Tibial artery (tissue), 4 donors: ENCODE measurements at regions not wholly inside any gene's neighbourhood (a gene's known extent, or its start where the extent isn't known, plus 50 kb on each side); places are given as distances from the start of the nearest gene placed in this dataset.
"Not testable (repeated sequence)": the region's sequence is repeated elsewhere in the genome, so short reads cannot be mapped to it uniquely, and the experiment has no call there.

Source experiments
- DNase-seq, 2 donors: peaks; one replicate each; pipeline ENCODE4 v3.0.0-alpha.2; 2019
- H3K27ac ChIP-seq, 2 donors: fragments of 200-600 bp; sonication (generic) in 1 of 2; 1 replicate in 1 of 2; 2 replicates in 1 of 2; pipeline ENCODE4 v1.5.1; 2018 to 2019; ENCODE audit warnings: mild to moderate bottlenecking in 1 of 2
- H3K27me3 ChIP-seq, 2 donors: fragments of 200-600 bp; sonication (generic) in 1 of 2; one replicate each; pipeline versions ENCODE4 v1.5.1 to v1.6.0; 2016 to 2019
- H3K36me3 ChIP-seq, 3 donors: fragments of 200-600 bp; sonication (generic) in 2 of 3; one replicate each; pipeline ENCODE4 v1.5.1; 2016 to 2019; ENCODE audit warnings: mild to moderate bottlenecking in 2 of 3
- H3K4me1 ChIP-seq, 4 donors: fragments of 200-600 bp; sonication (generic) in 2 of 4; 1 replicate in 3 of 4; 2 replicates in 1 of 4; pipeline ENCODE4 v1.5.1; 2016 to 2019
- H3K4me3 ChIP-seq, 2 donors: fragments of 200-600 bp; sonication (generic) in 1 of 2; 1 replicate in 1 of 2; 2 replicates in 1 of 2; pipeline ENCODE4 v1.5.1; 2018 to 2019; ENCODE audit warnings: mild to moderate bottlenecking in 2 of 2
- H3K9me3 ChIP-seq, 3 donors: fragments of 200-600 bp; sonication (generic) in 1 of 3; one replicate each; pipeline ENCODE4 v1.5.1; 2016 to 2019
- intact Hi-C: fragments of 100-400 bp; cut with DNase I; formaldehyde crosslinking; loops from one replicate; pipeline ENCODE4 v1.15.0; 2023; ENCODE audit warnings: low total_unique reads
- TF ChIP-seq, protein P1 (sequence below), 2 experiments: fragments of 200-600 bp in 1 of 2; fragments of 450-650 bp in 1 of 2; IDR thresholded peaks; one replicate each; pipeline ENCODE4 v1.5.1; 2017 to 2019; ENCODE audit warnings: antibody characterized with exemption in 2 of 2, mild to moderate bottlenecking in 1 of 2, moderate library complexity in 1 of 2

DNA sequence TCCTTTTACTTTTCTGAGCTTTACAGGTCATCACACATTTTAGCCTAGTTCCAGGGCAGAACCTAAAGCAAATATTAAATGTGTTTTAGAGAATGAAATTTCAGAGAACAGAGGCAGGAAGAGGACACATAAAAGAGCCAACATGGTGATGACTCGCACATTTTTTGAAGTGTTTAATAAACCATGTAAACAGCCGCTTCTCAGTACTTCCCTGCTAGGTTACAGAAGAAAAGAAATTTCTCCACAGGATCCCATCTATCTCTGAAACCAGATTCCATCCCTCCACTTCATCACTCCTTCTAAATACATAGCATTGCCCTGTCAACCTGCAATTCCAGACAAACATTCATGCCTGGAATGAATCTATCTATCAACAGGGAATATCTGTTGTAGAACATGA is 949.5 kb upstream of the PCDH7 start:
- Histone ChIP-seq H3K4me3 (no peak overlapping the region), H3K36me3 (no peaks in the 10 kb centered on the region), H3K27ac (no peak overlapping the region), H3K9me3 (no peaks in the 10 kb centered on the region), H3K4me1 (no peaks in the 10 kb centered on the region), H3K27me3 (no peaks in the 10 kb centered on the region)
- intact Hi-C loops, result no loop called here
- TF ChIP-seq, protein P1, sequence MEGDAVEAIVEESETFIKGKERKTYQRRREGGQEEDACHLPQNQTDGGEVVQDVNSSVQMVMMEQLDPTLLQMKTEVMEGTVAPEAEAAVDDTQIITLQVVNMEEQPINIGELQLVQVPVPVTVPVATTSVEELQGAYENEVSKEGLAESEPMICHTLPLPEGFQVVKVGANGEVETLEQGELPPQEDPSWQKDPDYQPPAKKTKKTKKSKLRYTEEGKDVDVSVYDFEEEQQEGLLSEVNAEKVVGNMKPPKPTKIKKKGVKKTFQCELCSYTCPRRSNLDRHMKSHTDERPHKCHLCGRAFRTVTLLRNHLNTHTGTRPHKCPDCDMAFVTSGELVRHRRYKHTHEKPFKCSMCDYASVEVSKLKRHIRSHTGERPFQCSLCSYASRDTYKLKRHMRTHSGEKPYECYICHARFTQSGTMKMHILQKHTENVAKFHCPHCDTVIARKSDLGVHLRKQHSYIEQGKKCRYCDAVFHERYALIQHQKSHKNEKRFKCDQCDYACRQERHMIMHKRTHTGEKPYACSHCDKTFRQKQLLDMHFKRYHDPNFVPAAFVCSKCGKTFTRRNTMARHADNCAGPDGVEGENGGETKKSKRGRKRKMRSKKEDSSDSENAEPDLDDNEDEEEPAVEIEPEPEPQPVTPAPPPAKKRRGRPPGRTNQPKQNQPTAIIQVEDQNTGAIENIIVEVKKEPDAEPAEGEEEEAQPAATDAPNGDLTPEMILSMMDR (IDR thresholded peaks at IDR 0.05), result no peak
- no peak for DNase-seq

DNA sequence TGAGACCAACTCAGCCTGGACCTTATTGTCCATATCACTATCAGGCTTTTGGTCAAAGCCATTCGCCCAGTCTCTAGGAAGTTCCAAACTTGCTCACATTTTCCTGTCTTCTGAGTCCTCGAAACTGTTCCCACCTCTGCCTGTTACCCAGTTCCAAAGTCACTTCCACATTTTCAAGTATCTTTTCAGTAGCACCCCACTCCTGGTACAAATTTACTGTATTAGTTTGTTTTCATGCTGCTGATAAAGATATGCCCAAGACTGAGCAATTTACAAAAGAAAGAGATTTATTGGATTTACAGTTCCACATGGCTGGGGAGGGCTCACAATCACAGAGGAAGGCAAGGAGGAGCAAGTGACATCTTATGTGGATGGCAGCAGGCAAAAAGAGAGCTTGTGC is 932.0 kb upstream of the PCDH7 start:
- intact Hi-C loops, DNase-seq, H3K27me3 ChIP-seq: not testable (repeated sequence)

DNA sequence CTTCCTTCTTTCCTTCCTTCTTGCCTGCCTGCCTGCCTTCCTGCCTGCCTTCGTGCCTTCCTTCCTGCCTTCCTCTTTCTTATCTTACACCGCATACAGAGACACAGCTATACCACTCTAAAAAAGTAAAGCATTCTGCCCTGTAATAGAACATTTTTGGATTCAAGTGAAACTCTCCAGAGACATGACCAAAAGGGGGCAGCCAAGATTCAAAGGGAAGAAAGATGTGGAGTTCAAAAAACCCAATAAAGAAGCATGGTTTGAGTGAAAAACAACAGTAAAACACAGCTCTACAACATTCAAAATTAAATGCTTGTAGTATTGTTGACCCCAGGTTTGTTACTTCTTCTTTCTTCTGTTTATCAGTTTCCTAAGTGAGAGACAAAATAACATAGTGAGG is 914.9 kb upstream of the PCDH7 start:
- H3K27ac ChIP-seq, result no peak overlapping the region
- TF ChIP-seq, protein P1 (IDR thresholded peaks at IDR 0.05), result no peak
- no peak for DNase-seq

More for the DNA sequence above, 932.0 kb upstream of the PCDH7 start:
- H3K36me3 ChIP-seq, H3K9me3 ChIP-seq, H3K4me3 ChIP-seq, H3K4me1 ChIP-seq, H3K27ac ChIP-seq: not testable (repeated sequence)

DNA sequence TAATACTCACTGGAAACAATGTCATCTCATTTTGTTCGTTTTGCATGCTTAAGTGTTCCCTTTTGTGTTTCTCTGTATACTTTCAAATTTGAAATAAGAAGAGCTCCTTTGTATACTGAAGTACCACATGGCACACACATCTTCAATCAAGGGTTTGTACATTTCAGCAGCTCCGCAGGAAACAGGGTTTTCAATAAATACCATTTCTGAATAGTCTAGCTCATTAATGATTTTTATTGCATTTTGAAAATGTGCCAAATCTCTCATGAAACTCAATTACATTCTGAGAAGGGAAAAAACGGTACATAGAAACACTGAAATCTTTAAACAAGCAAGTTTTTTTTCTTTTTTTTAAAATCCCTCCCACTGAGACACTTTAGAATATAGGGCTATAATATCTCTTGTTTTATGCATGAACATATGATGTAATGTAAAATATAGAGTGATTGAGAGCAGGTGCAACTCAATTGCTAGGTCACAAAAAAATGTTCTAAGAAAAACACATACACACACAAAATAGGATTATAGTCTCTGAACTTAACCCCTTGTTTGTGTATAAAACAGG is 914.2 kb upstream of the PCDH7 start:
- Histone ChIP-seq H3K9me3 (peaks cover 0 to 4% (median 0%) of the 10 kb centered on the region in 3 donors), H3K27me3 (no peaks in the 10 kb centered on the region), H3K36me3 (no peaks in the 10 kb centered on the region), H3K27ac (no peak overlapping the region), H3K4me3 (no peak overlapping the region), H3K4me1 (no peaks in the 10 kb centered on the region)
- DNase-seq, result no peak
- intact Hi-C loops, result no loop called here
- TF ChIP-seq, protein P1 (IDR thresholded peaks at IDR 0.05), result no peak

More for the DNA sequence above, 914.9 kb upstream of the PCDH7 start:
- intact Hi-C loops, result no loop called here
- H3K36me3 ChIP-seq, result no peaks in the 10 kb centered on the region
- H3K27me3 ChIP-seq, result no peaks in the 10 kb centered on the region
- H3K9me3 ChIP-seq, result peaks cover 0 to 4% (median 0%) of the 10 kb centered on the region in 3 donors
- H3K4me3 ChIP-seq, result no peak overlapping the region
- no peaks in the 10 kb centered on the region for H3K4me1 ChIP-seq

DNA sequence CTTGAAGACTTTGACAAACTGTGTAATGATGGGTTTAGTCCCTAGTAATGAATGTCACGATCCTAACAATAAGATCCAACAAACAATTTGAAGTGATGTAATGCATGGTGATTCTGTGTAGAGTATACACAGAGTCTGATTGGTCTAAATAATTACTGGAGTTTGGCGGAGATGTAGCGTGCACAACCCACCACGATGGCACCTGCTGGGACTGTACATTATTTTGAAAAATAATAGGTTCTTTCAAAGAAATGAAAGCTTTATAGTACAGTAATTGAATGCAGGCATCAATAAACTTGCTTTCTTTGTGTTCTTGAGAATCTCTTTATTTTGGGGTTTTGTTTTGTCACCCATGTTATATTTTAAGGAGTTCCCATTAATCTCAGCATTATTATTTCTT is 902.2 kb upstream of the PCDH7 start:
- no peaks in the 10 kb centered on the region for H3K4me1 ChIP-seq
- no peaks in the 10 kb centered on the region for H3K36me3 ChIP-seq
- H3K4me3 ChIP-seq, result no peak overlapping the region
- no peaks in the 10 kb centered on the region for H3K27me3 ChIP-seq
- no peak for DNase-seq
- intact Hi-C loops, result no loop called here
- no peaks in the 10 kb centered on the region for H3K9me3 ChIP-seq
- H3K27ac ChIP-seq, result no peak overlapping the region
- TF ChIP-seq, protein P1 (IDR thresholded peaks at IDR 0.05), result no peak

DNA sequence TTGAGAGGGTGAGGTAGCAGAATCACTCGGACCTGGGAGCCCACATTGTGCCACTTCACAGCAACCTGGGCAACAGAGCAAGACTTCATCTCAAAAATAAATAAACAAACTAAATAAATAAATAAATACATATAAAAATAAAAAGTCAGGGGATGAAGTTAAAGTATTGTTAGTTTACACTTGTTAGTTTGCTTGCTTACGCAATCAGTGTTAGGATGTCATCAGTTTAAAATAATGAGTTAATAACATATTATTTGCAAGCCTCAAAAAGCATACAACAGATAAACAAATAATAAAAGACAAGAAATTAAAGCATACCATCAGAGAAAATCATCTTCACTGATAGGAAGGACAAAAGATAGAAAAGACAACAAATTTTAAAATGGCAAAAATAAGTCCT is 891.1 kb upstream of the PCDH7 start:
- Histone ChIP-seq H3K27ac (no peak overlapping the region), H3K36me3 (no peaks in the 10 kb centered on the region), H3K27me3 (no peaks in the 10 kb centered on the region), H3K4me1 (no peaks in the 10 kb centered on the region), H3K4me3 (no peak overlapping the region), H3K9me3 (peaks cover 0 to 6% (median 0%) of the 10 kb centered on the region in 3 donors)
- intact Hi-C loops, result no loop called here
- no peak for DNase-seq
- TF ChIP-seq, protein P1 (IDR thresholded peaks at IDR 0.05), result no peak
